HCT116 (cell line): ENCODE measurements at regions not wholly inside any gene's neighbourhood (a gene's known extent, or its start where the extent isn't known, plus 50 kb on each side); places are given as distances from the start of the nearest gene placed in this dataset.
"Not testable (repeated sequence)": the region's sequence is repeated elsewhere in the genome, so short reads cannot be mapped to it uniquely, and the experiment has no call there.

ENCODE experiments used
- POLR2A ChIP-seq: IDR thresholded peaks from 2 replicates; pipeline ENCODE4 v1.7.0; 2011; ENCODE audit warnings: borderline replicate concordance; ENCODE audit not compliant: insufficient read depth, insufficient read length; ENCODE audit errors: extremely low read depth
- POLR2AphosphoS5 ChIP-seq: IDR thresholded peaks from 2 replicates; pipeline ENCODE4 v1.6.1; 2011; ENCODE audit warnings: mild to moderate bottlenecking, low read depth, low read length, moderate library complexity
- TF ChIP-seq, protein P1 (sequence below), 3 experiments: fragments of 200-600 bp in 1 of 3; sonication (generic) in 1 of 3; IDR thresholded peaks in 2 of 3; conservative IDR thresholded peaks in 1 of 3; 2 replicates each; pipeline ENCODE4 v1.5.1; 2012 to 2017; ENCODE audit warnings: low read depth in 2 of 3, low read length in 2 of 3, antibody characterized with exemption in 1 of 3, borderline replicate concordance in 1 of 3, control low read depth in 1 of 3, mild to moderate bottlenecking in 1 of 3, mixed read lengths in 1 of 3, mixed run types in 1 of 3, moderate library complexity in 1 of 3; ENCODE audit not compliant: insufficient read depth in 1 of 3

GRCh38 chr16:29059575-29059974 is 74.7 kb downstream of the LAT start:
- TF ChIP-seq, protein P1, sequence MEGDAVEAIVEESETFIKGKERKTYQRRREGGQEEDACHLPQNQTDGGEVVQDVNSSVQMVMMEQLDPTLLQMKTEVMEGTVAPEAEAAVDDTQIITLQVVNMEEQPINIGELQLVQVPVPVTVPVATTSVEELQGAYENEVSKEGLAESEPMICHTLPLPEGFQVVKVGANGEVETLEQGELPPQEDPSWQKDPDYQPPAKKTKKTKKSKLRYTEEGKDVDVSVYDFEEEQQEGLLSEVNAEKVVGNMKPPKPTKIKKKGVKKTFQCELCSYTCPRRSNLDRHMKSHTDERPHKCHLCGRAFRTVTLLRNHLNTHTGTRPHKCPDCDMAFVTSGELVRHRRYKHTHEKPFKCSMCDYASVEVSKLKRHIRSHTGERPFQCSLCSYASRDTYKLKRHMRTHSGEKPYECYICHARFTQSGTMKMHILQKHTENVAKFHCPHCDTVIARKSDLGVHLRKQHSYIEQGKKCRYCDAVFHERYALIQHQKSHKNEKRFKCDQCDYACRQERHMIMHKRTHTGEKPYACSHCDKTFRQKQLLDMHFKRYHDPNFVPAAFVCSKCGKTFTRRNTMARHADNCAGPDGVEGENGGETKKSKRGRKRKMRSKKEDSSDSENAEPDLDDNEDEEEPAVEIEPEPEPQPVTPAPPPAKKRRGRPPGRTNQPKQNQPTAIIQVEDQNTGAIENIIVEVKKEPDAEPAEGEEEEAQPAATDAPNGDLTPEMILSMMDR (IDR thresholded peaks at IDR 0.05 in 2 of 3, conservative IDR thresholded peaks at IDR 0.05 in 1 of 3; ENCODE audit: borderline replicate concordance in 1 of 3, insufficient read depth in 1 of 3, low read depth in 2 of 3, low read length in 2 of 3), result not testable (repeated sequence)
- not testable (repeated sequence) for TF ChIP-seq POLR2AphosphoS5, POLR2A
